DOHH2 (cell line): ENCODE measurements at regions not wholly inside any gene's neighbourhood (a gene's known extent, or its start where the extent isn't known, plus 50 kb on each side); places are given as distances from the start of the nearest gene placed in this dataset.

ENCODE experiments used
- EZH2phosphoT487 ChIP-seq: fragments of 200-600 bp; sonication (generic); IDR thresholded peaks from 2 replicates; pipeline ENCODE4 v1.6.1; 2017; ENCODE audit warnings: borderline replicate concordance, mild to moderate bottlenecking, antibody characterized with exemption, low read length, moderate library complexity, mixed read lengths
- TF ChIP-seq, protein P1 (sequence below): fragments of 200-600 bp; sonication (generic); IDR thresholded peaks from one replicate; pipeline ENCODE4 v1.5.1; 2014; ENCODE audit warnings: antibody characterized with exemption, mild to moderate bottlenecking, low read depth, low read length; ENCODE audit not compliant: poor library complexity, severe bottlenecking

DNA sequence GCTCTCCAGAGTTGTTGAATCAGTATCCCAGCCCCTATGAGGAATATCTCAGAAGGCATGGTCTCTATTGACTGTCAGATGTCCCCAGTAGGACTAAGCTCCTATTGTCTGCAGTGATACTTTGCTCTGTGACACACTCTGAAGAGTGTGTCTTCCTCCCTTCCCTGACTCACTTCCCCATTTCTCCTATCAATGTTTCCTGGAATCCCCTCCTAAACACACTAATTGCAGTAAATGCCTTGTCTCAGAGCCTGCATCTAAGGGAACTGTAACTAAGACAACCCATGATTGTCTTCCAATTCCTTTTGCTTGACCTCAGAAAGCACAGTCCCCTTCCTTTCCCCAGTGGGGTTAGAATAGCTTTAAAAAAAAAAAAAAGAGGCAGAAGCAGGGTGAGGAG lies 397.3 kb upstream of the PROK2 start:
- TF ChIP-seq, protein P1, sequence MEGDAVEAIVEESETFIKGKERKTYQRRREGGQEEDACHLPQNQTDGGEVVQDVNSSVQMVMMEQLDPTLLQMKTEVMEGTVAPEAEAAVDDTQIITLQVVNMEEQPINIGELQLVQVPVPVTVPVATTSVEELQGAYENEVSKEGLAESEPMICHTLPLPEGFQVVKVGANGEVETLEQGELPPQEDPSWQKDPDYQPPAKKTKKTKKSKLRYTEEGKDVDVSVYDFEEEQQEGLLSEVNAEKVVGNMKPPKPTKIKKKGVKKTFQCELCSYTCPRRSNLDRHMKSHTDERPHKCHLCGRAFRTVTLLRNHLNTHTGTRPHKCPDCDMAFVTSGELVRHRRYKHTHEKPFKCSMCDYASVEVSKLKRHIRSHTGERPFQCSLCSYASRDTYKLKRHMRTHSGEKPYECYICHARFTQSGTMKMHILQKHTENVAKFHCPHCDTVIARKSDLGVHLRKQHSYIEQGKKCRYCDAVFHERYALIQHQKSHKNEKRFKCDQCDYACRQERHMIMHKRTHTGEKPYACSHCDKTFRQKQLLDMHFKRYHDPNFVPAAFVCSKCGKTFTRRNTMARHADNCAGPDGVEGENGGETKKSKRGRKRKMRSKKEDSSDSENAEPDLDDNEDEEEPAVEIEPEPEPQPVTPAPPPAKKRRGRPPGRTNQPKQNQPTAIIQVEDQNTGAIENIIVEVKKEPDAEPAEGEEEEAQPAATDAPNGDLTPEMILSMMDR, result no peak
- TF ChIP-seq EZH2phosphoT487, result no peak
